Activated T-helper 1 cell treated with anti-CD3 and anti-CD28 coated beads, Interleukin-12 subunit alpha, Interleukin-12 subunit beta, Interleukin-2, Interleukin-4 antibody, amounts not matched to agents 30 ng/mL and 10 ng/mL and 1 ng/mL, durations not matched to agents 14 hours and 24 hours and 36 hours (primary cell): ENCODE measurements at regions not wholly inside any gene's neighbourhood (a gene's known extent, or its start where the extent isn't known, plus 50 kb on each side); places are given as distances from the start of the nearest gene placed in this dataset.

Source experiments
- DNase-seq: peaks from one replicate; pipeline ENCODE4 v3.0.0; 2021; ENCODE audit warnings: low spot score
- H3K27ac Mint-ChIP-seq: one replicate; pipeline ENCODE4 v1.8.0; 2021; ENCODE audit warnings: mild to moderate bottlenecking, mixed read lengths
- H3K27me3 Mint-ChIP-seq: one replicate; pipeline ENCODE4 v1.8.0; 2022; ENCODE audit warnings: mild to moderate bottlenecking, moderate library complexity, mixed read lengths; ENCODE audit not compliant: insufficient read depth
- H3K36me3 Mint-ChIP-seq: one replicate; pipeline ENCODE4 v1.8.0; 2021; ENCODE audit warnings: low read depth, mixed read lengths
- H3K4me1 Mint-ChIP-seq: one replicate; pipeline ENCODE4 v1.8.0; 2021; ENCODE audit warnings: low read depth, mixed read lengths
- H3K4me3 Mint-ChIP-seq: one replicate; pipeline ENCODE4 v1.8.0; 2021; ENCODE audit warnings: mild to moderate bottlenecking, moderate library complexity, mixed read lengths
- H3K9me3 Mint-ChIP-seq: one replicate; pipeline ENCODE4 v1.8.0; 2021; ENCODE audit warnings: mixed read lengths
- intact Hi-C: fragments of 100-400 bp; cut with micrococcal nuclease; formaldehyde crosslinking; loops from one replicate; pipeline ENCODE4 v1.15.1; 2024

DNA sequence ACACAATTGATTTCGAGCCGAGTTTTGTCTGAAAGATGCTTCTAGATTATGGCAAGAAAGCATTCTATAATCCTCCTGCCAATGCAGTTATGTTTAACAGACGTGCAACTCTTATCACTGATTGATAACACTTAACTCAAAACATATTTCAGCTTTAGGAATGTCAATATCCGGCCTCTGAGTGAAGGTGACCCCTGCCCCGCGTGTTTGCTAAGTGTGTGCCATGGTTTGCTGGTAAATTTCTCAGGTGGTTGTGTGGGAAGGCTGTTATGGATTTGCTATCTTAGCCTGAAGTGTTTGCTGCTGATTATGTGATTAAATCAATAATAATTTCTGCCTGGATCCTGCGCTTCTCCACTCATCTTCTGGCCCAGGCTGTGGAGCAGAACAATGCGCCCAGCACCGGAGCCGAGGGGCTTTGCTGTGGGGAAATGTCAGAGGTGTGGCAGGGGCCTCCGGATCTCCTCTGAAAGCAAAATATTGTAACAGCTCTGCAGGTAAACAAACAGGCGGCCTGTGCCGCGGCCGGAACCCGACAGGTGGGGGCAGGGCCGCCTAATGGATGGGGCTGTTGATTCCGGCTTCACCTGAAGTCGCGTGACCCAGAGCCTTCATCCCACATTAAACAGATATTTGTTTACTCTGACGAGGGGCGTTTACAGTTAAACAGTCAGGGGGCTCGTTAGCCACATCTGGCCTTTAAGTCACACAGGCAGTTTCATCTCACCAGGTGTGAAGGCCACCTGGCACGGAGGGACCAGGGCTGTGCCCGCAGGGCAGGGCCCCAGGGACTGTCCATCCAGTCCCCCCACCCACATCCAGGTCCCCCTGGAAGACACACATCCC is 210.7 kb upstream of the SALL3 start:
- intact Hi-C loops: no loop called here
- H3K36me3 Mint-ChIP-seq: no peaks in the 10 kb centered on the region
- H3K9me3 Mint-ChIP-seq: no peaks in the 10 kb centered on the region
- H3K27me3 Mint-ChIP-seq: no peaks in the 10 kb centered on the region
- DNase-seq: no peak
- no peaks in the 10 kb centered on the region for H3K4me1 Mint-ChIP-seq
- no peak overlapping the region for H3K4me3 Mint-ChIP-seq
- H3K27ac Mint-ChIP-seq: no peak overlapping the region

DNA sequence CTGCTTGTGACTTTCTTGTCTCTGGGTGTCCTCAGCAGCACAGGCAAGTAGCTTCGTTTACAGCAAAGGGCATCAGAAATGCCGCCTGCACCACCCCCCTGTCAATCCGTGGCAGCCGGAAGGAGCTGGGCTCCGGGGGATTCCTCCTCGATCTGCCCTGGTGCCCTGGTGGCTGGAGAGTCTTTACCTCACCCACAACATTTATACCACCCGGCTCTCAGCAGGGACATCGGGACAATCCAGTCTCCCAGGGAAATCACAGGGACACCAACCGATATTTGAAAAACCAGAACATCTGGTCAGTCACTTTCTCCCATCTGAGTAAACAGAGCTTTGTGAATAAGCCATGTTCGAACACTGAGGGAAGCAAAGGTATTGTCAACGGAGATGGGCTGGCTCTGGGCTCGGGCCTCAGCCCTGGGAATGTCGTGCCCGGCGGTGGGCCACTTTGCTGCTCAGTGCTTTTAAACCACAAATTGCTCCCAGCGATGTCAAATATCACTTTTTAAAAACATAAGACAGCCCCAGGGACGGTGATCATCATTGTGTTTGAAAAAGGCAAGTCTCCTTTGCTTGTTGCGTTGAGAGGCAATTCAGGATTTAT is 210.0 kb upstream of the SALL3 start:
- no peak overlapping the region for H3K27ac Mint-ChIP-seq
- H3K4me1 Mint-ChIP-seq: no peaks in the 10 kb centered on the region
- no peaks in the 10 kb centered on the region for H3K9me3 Mint-ChIP-seq
- H3K36me3 Mint-ChIP-seq: no peaks in the 10 kb centered on the region
- no peak overlapping the region for H3K4me3 Mint-ChIP-seq
- intact Hi-C loops: no loop called here
- DNase-seq: no peak
- no peaks in the 10 kb centered on the region for H3K27me3 Mint-ChIP-seq

DNA sequence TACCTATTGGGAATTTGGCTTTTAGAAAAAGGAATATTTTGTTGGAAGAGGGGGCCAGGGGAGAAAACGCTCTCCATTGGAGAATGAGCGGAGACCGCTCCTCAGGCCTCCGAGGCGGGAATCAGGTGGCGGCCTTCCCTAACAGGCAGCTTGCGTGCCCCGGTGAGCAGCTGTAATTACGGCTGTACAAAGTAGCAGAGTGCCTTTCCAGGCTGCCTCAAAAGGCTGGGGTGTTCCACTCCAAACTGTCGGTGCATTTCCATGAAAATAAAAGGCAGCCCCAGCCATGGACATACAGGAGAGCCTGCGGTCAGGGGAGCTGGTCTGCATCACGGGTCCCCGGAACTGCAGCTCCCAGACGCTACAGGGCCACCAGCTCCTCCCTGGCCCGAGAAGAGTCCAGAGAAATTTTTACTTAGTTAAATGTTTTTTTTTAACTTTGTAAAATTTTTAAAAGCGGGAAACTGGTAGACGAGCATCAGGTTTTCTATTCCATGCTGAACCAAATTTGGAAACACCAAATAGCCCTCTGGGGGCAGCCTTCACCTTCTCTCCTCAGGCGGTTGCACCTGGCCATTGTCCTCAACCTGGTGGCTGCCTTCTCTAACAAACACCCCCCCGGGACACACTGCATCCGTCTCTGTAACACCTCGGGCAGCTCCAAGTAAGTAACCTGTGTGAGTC is 209.3 kb upstream of the SALL3 start:
- intact Hi-C loops: no loop called here
- DNase-seq: no peak
- no peaks in the 10 kb centered on the region for H3K27me3 Mint-ChIP-seq
- no peaks in the 10 kb centered on the region for H3K9me3 Mint-ChIP-seq
- no peak overlapping the region for H3K4me3 Mint-ChIP-seq
- H3K27ac Mint-ChIP-seq: no peak overlapping the region
- H3K4me1 Mint-ChIP-seq: no peaks in the 10 kb centered on the region
- H3K36me3 Mint-ChIP-seq: no peaks in the 10 kb centered on the region

DNA sequence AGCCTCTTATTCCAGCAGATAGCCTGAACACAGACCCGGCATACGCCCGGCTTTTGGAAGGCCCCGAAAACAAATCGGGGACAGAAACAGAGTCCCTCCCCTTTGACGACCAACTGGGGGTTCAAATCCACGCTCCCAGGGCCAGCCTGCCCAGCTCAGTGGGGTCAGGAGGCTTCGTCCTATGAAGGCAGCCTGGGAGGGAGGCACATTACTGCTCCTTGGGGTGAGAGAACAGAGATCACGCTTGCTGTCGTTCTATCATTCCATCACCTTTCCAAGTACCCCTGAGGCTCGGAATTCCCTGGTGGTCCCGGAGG is 208.8 kb upstream of the SALL3 start:
- Mint-ChIP-seq H3K27me3 (no peaks in the 10 kb centered on the region), H3K4me3 (no peak overlapping the region), H3K27ac (no peak overlapping the region), H3K36me3 (no peaks in the 10 kb centered on the region), H3K4me1 (no peaks in the 10 kb centered on the region), H3K9me3 (no peaks in the 10 kb centered on the region)
- no peak for DNase-seq
- intact Hi-C loops: no loop called here

DNA sequence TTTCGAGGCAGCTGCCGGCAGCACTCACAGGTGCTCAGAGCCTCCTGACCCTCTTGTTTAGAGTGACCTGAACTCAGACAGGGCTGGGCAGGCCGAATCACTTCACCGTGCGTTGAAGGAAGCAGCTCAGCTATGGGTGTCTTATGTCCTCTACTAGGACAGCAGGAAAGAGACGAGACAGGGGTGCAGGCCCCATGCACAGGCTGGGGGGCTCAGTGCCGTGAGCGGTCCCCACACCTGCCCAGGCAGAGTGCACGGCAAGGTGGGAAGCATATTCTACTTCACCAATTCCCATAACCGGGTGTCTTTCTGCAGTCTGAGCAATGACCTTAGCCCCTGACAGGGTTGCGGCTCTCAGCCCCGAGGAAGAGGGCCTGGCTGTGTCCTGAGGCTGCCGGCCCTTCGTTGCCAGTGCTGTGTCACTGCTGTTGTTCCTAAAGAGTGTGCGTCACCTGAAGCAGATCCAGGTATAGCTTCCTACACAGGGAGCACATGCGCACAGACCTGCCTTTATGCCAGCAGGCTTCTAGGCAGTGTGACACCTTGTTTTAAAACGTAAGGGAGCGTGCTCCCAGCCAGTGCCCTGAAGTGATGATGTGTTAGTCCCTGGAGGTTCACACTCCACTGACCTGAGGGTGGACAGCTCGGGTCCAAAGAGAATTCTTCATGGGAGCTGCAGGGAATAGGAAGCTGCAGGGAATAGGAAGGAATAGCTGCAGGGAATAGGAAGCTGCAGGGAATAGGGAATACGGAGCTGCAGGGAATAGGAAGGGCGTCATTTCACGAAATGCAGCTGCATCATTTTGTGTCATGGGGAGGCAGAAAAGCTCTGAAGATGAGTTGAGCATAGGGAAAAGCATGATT is 207.9 kb upstream of the SALL3 start:
- H3K9me3 Mint-ChIP-seq: no peaks in the 10 kb centered on the region

DNA sequence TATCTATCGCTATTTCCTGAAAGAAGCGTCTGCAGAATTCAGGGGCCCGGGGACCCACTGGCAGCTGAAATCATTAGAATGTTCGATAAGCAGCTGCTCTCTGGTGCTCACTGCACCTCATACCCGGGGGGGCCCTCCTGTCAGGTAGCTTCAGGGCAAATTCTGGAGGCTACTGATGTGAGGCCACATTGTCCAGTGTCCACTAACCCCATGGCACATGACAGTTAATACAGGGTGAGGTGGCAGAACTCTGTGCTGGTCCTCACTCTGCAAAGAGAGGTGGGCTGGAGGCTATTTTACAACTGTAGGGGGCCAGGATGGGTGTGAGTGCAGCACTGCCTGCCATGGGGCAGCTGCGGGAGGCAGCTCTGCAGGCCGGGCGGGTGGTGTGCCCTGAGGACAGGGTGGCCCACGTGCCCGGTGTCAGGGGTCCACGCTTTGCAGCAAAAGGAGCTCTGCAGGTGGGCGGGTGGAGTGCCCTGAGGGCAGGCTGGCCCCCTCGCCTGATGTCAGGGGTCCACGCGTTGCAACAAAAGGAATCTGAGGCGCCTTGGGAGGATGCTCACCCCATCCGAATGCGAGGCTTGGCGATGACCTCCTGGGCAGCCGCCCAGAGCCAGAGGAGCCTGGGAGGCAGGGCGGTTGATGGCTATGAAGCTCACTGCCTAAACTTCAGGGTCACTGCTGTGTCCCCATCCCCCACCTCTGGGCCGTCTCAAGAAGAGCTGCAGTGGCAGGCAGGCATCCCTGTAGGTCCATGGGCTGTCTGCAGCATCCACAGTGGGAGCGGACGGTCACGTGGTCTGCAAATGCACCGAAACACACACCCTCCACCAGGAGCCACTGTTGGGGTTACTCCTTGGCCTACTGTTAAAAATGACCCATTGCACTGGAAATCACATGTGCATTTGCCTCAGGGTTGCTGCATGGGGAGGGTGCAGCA is 207.0 kb upstream of the SALL3 start:
- intact Hi-C loops: no loop called here
- H3K27me3 Mint-ChIP-seq: no peaks in the 10 kb centered on the region
- H3K36me3 Mint-ChIP-seq: no peaks in the 10 kb centered on the region

More for the DNA sequence above, 207.9 kb upstream of the SALL3 start:
- Mint-ChIP-seq H3K4me1 (no peaks in the 10 kb centered on the region), H3K4me3 (no peak overlapping the region), H3K36me3 (no peaks in the 10 kb centered on the region), H3K27ac (no peak overlapping the region), H3K27me3 (no peaks in the 10 kb centered on the region)
- DNase-seq: no peak
- intact Hi-C loops: no loop called here

DNA sequence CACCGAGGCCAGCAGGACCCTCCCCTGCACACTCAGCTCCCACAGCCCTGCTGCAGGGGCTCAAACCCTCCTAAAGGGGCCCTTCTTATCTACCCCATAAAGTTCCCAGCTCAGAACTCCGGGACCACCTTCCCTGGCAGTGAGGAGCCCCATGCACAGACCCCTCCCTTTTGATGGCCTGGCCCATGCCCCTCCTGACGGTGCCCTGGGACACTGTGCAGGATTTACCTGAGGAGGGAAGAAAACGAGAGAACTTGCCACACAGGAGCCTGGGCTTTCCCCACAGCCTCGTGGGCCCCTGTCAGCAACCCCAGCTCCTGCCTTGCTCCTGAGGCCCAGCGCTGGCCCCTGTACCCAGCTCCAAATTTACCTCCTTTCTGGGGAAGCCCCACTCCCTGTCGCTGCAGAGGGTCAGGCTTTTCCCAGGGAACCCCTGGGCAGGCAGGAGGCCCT is 206.3 kb upstream of the SALL3 start:
- DNase-seq: no peak
- Mint-ChIP-seq H3K4me1 (no peaks in the 10 kb centered on the region), H3K36me3 (no peaks in the 10 kb centered on the region), H3K4me3 (no peak overlapping the region), H3K27me3 (no peaks in the 10 kb centered on the region), H3K27ac (no peak overlapping the region), H3K9me3 (no peaks in the 10 kb centered on the region)
- intact Hi-C loops: no loop called here

More for the DNA sequence above, 207.0 kb upstream of the SALL3 start:
- H3K4me3 Mint-ChIP-seq: no peak overlapping the region
- H3K27ac Mint-ChIP-seq: no peak overlapping the region
- no peak for DNase-seq
- no peaks in the 10 kb centered on the region for H3K9me3 Mint-ChIP-seq
- H3K4me1 Mint-ChIP-seq: no peaks in the 10 kb centered on the region

DNA sequence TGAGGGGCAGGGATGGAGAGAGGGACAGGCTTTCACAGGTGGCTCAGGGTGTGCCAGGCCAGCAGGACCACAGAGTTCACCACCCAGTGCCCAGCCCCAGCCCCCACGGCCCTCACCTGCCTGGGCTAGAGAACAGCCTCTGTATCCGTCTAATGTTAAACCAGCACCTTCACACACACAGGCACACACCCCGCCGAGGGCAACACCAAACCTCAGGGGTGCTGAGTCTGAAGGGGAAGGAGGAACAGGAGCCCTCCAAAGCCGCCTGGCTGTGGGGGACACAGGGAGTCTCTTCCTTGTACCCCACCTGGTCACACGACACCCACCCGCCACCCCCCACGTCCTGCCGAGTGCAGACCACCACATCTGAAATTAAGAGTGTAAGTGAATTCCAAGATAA is 205.8 kb upstream of the SALL3 start:
- Mint-ChIP-seq H3K36me3 (no peaks in the 10 kb centered on the region), H3K27ac (no peak overlapping the region), H3K27me3 (no peaks in the 10 kb centered on the region), H3K4me1 (no peaks in the 10 kb centered on the region), H3K4me3 (no peak overlapping the region), H3K9me3 (no peaks in the 10 kb centered on the region)
- intact Hi-C loops: no loop called here
- no peak for DNase-seq

DNA sequence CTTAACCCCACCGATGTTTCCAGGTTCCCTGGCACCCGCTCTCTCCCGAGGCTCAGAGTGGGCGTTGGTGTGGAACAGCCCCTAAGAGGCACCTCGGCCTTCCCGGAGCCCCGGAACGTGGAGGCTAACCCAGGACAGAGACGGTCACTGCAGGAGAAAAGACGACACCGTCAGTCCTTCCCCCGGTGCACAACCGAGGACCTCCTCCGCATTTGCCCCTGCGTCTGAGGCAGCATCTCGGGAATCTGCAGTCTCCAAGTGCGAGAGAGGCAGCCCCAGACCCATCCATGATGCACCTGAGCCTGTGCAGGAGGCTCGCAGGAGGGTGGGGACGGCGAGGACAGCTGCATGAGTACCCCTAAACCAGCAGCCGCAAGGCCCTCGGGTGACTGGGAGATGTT is 204.9 kb upstream of the SALL3 start:
- intact Hi-C loops: no loop called here
- Mint-ChIP-seq H3K4me1 (no peaks in the 10 kb centered on the region), H3K27me3 (no peaks in the 10 kb centered on the region), H3K4me3 (no peak overlapping the region), H3K36me3 (no peaks in the 10 kb centered on the region), H3K27ac (no peak overlapping the region), H3K9me3 (no peaks in the 10 kb centered on the region)
- no peak for DNase-seq

DNA sequence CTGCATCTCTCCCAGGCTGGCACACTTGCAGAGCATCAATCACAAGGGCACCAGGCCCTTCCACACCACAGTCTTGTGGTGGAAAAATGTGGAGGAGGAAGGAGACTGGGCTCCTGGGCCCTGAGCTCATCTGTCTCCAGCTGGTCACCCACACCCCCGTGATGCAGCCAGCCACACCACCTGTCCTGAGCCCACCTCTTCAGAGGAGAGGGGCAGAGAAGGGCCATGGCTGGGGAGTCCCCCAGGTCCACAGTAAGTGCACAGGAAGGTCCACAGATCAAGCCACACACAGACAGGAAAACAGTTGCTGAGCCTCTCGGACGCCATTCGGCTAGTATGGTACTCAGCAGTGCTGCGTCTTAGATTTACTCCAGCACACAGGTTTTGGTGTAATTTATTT is 203.5 kb upstream of the SALL3 start:
- Mint-ChIP-seq H3K36me3 (no peaks in the 10 kb centered on the region), H3K9me3 (no peaks in the 10 kb centered on the region), H3K27ac (no peak overlapping the region), H3K4me1 (no peaks in the 10 kb centered on the region), H3K27me3 (no peaks in the 10 kb centered on the region), H3K4me3 (no peak overlapping the region)
- intact Hi-C loops: no loop called here
- no peak for DNase-seq

DNA sequence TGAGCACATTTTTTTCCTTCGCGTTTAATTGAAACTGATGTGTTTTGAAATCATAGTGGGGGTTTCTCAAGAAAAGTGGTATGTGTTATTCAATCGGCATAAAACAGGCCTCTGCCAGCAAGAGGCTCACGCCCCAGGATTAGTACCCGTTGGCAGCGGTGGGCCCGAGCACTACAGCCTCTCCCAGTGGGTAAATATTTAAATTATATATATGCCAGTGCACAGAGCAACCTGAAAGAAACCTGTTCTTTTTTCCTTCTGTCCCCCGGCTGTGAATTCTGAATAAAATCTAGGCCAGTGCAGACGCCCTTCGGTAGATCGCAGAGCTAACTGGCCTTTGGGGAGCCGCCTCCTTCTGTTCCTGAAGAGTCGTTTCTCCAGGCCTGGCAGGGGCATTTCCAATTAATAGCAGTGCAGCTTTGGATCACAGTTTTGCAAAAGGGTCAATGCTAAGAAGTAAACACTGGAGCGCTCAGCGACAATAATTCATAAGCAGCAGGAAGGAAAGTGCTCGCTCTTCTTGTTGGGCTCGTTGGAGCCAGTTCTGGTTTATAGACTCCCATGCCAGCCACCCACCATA is 202.8 kb upstream of the SALL3 start:
- no peak for DNase-seq
- no peak overlapping the region for H3K4me3 Mint-ChIP-seq
- no peak overlapping the region for H3K27ac Mint-ChIP-seq
- no peaks in the 10 kb centered on the region for H3K27me3 Mint-ChIP-seq
- H3K36me3 Mint-ChIP-seq: no peaks in the 10 kb centered on the region
- H3K4me1 Mint-ChIP-seq: no peaks in the 10 kb centered on the region
- H3K9me3 Mint-ChIP-seq: no peaks in the 10 kb centered on the region
- intact Hi-C loops: no loop called here

DNA sequence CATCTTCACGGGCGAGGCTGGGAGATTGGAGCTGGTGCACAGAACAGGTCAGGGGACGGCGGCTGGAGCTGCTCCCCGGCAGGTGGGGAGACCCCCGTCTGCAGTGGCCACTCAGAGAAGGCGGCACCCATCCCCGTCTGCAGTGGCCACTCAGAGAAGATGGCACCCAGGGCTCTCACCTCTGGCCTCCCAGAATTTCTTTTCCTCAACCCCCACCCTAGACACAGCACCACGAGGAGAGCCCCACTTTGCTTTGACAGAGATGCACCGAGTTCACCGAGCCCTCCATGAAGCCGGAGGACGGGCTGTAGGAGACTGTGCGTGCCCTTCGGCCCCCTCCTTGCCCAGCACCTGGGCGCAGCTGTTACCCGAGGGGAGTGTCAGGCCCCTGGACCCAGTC is 201.6 kb upstream of the SALL3 start:
- Mint-ChIP-seq H3K4me1 (no peaks in the 10 kb centered on the region), H3K36me3 (no peaks in the 10 kb centered on the region), H3K4me3 (no peak overlapping the region), H3K27ac (no peak overlapping the region), H3K27me3 (no peaks in the 10 kb centered on the region), H3K9me3 (no peaks in the 10 kb centered on the region)
- no peak for DNase-seq
- intact Hi-C loops: no loop called here
